ENCODE measurements at regions not wholly inside any gene's neighbourhood (a gene's known extent, or its start where the extent isn't known, plus 50 kb on each side); places are given as distances from the start of the nearest gene placed in this dataset.

DNA sequence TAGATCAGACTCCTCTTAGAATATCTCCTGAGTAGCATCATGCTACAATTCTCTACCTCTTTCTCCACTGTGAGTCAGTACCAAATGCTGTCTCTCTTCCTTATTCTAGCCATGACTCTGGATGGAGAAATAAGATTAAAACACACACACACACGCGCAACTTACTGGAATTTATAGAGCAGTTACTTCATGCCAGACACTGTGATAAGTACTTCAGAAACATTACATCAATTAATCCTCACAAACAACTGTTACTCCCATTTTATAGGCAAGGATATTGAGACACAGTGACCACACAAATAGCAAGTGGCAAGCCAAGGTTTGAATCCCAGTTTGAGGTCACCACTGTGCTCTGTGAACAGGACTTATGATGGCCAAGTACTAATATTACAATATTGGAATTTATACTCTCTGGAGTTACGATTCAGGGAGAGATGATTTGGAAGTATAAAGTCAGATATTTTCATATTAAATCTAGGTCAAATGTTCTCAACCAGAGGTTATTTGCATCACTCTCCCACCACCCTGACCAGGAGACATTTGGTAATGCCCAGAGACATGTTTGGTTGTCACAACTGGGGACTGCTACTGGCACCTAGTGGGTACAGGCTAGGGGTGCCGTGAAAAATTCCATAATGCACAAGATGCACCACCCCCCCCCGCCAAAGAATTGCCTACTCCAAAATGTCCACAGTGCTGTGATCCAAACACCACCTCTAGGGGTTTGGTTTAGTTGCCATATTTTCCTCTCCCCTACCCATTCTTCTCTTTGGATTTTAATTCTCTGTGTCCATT, 221.6 kb downstream of the LTN1 start:
- TF ChIP-seq EZH2 (IDR thresholded peaks at IDR 0.05; ENCODE audit: borderline replicate concordance, low read depth, low read length, severe bottlenecking), result no peak
- TF ChIP-seq, protein P1, sequence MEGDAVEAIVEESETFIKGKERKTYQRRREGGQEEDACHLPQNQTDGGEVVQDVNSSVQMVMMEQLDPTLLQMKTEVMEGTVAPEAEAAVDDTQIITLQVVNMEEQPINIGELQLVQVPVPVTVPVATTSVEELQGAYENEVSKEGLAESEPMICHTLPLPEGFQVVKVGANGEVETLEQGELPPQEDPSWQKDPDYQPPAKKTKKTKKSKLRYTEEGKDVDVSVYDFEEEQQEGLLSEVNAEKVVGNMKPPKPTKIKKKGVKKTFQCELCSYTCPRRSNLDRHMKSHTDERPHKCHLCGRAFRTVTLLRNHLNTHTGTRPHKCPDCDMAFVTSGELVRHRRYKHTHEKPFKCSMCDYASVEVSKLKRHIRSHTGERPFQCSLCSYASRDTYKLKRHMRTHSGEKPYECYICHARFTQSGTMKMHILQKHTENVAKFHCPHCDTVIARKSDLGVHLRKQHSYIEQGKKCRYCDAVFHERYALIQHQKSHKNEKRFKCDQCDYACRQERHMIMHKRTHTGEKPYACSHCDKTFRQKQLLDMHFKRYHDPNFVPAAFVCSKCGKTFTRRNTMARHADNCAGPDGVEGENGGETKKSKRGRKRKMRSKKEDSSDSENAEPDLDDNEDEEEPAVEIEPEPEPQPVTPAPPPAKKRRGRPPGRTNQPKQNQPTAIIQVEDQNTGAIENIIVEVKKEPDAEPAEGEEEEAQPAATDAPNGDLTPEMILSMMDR (IDR thresholded peaks at IDR 0.05; ENCODE audit: borderline replicate concordance, extremely low read depth, low read length, poor library complexity, severe bottlenecking), result no peak
